HUDEP-2 (cell line): ENCODE measurements at regions not wholly inside any gene's neighbourhood (a gene's known extent, or its start where the extent isn't known, plus 50 kb on each side); places are given as distances from the start of the nearest gene placed in this dataset.

Experiments
- DNase-seq, 76 experiments: peaks; one replicate each; lab custom pipeline; 2025; ENCODE audit not compliant: unreplicated experiment in 76 of 76; lab: John Stamatoyannopoulos, UW

GRCh38 chr12:115348301-115348700 is 664.3 kb upstream of the TBX3 start:
- no peak for DNase-seq

GRCh38 chr12:115343601-115344000 is 659.6 kb upstream of the TBX3 start:
- no peak for DNase-seq

GRCh38 chr12:115343008-115343407 is 659.0 kb upstream of the TBX3 start:
- DNase-seq = no peak

GRCh38 chr12:115341442-115341841 is 657.5 kb upstream of the TBX3 start:
- peak in 4 of 76 experiments; percentile 3 to 48 (median 6) for DNase-seq

- DNase-seq = no peak
These were observed 654.8 kb upstream of the TBX3 start for GRCh38 chr12:115338566-115339294.

- DNase-seq = no peak
These were observed 653.9 kb upstream of the TBX3 start for GRCh38 chr12:115337693-115338543.

GRCh38 chr12:115336506-115336905 is 652.5 kb upstream of the TBX3 start:
- no peak for DNase-seq

GRCh38 chr12:115335594-115335993 is 651.6 kb upstream of the TBX3 start:
- no peak for DNase-seq

GRCh38 chr12:115335048-115335447 is 651.1 kb upstream of the TBX3 start:
- DNase-seq = no peak

- DNase-seq = no peak
These were observed 649.0 kb upstream of the TBX3 start for GRCh38 chr12:115332945-115333344.

- no peak for DNase-seq
These were observed 641.9 kb upstream of the TBX3 start for GRCh38 chr12:115325858-115326257.

GRCh38 chr12:115324949-115325593 is 641.1 kb upstream of the TBX3 start:
- DNase-seq = no peak

GRCh38 chr12:115323223-115323905 is 639.4 kb upstream of the TBX3 start:
- no peak for DNase-seq

GRCh38 chr12:115322275-115322674 is 638.3 kb upstream of the TBX3 start:
- no peak for DNase-seq

- DNase-seq = no peak
These were observed 637.0 kb upstream of the TBX3 start for GRCh38 chr12:115320967-115321366.

- DNase-seq = no peak
These were observed 636.5 kb upstream of the TBX3 start for GRCh38 chr12:115320451-115320850.

GRCh38 chr12:115319446-115320040 is 635.6 kb upstream of the TBX3 start:
- no peak for DNase-seq

GRCh38 chr12:115313929-115314328 is 630.0 kb upstream of the TBX3 start:
- DNase-seq = no peak

GRCh38 chr12:115312901-115313300 is 628.9 kb upstream of the TBX3 start:
- DNase-seq = no peak

- DNase-seq = no peak
These were observed 627.9 kb upstream of the TBX3 start for GRCh38 chr12:115311875-115312274.

GRCh38 chr12:115308918-115309317 is 624.9 kb upstream of the TBX3 start:
- no peak for DNase-seq
